Esophagus muscularis mucosa (tissue), 4 donors: ENCODE measurements at regions not wholly inside any gene's neighbourhood (a gene's known extent, or its start where the extent isn't known, plus 50 kb on each side); places are given as distances from the start of the nearest gene placed in this dataset.
"Not testable (repeated sequence)": the region's sequence is repeated elsewhere in the genome, so short reads cannot be mapped to it uniquely, and the experiment has no call there.

Experiments
- DNase-seq: peaks from one replicate; pipeline ENCODE4 v3.0.0-alpha.2; 2017; ENCODE audit errors: extremely low spot score
- H3K27ac ChIP-seq, 4 donors: fragments of 200-600 bp; sonication (generic); replicated peaks in 1 of 4; 1 replicate in 3 of 4; 2 replicates in 1 of 4; pipeline ENCODE4 v1.5.1; 2016 to 2019; ENCODE audit warnings: mild to moderate bottlenecking in 1 of 4
- H3K27me3 ChIP-seq, 4 donors: fragments of 200-600 bp; sonication (generic); one replicate each; pipeline versions ENCODE4 v1.5.1 to v1.6.0; 2016 to 2019
- H3K36me3 ChIP-seq, 4 donors: fragments of 200-600 bp; sonication (generic); one replicate each; pipeline ENCODE4 v1.5.1; 2016 to 2019
- H3K4me1 ChIP-seq, 4 donors: fragments of 200-600 bp; sonication (generic); one replicate each; pipeline ENCODE4 v1.5.1; 2016 to 2019
- H3K4me3 ChIP-seq, 4 donors: fragments of 200-600 bp; sonication (generic); 1 replicate in 2 of 4; 2 replicates in 2 of 4; pipeline ENCODE4 v1.5.1; 2016 to 2019; ENCODE audit warnings: mild to moderate bottlenecking in 4 of 4, moderate library complexity in 1 of 4
- H3K9me3 ChIP-seq, 4 donors: fragments of 200-600 bp; sonication (generic); 1 replicate in 3 of 4; 2 replicates in 1 of 4; pipeline ENCODE4 v1.5.1; 2016 to 2019
- CTCF ChIP-seq, 3 experiments: fragments of 200-600 bp in 2 of 3; fragments of 450-650 bp in 1 of 3; sonication (generic) in 2 of 3; IDR thresholded peaks; one replicate each; pipeline ENCODE4 v1.5.1; 2017 to 2019; ENCODE audit warnings: antibody characterized with exemption in 3 of 3, mild to moderate bottlenecking in 2 of 3, moderate library complexity in 1 of 3
- EP300 ChIP-seq: sonication (generic); formaldehyde crosslinking; IDR thresholded peaks from one replicate; pipeline ENCODE4 v1.6.1; 2017; ENCODE audit warnings: antibody characterized with exemption
- POLR2A ChIP-seq: fragments of 450-650 bp; IDR thresholded peaks from one replicate; pipeline ENCODE4 v1.6.1; 2017; ENCODE audit warnings: antibody characterized with exemption, moderate library complexity, mild to moderate bottlenecking, low read depth
- POLR2AphosphoS5 ChIP-seq, 2 donors: sonication (generic); formaldehyde crosslinking; IDR thresholded peaks; one replicate each; pipeline ENCODE4 v1.6.1; 2017; ENCODE audit warnings: antibody characterized with exemption in 2 of 2
- WGBS: methylation state at CpG from one replicate; pipeline ENCODE4 v1.1.5; 2018; 5-methylcytosine and 5-hydroxymethylcytosine counted together
- intact Hi-C: fragments of 100-400 bp; cut with DNase I; formaldehyde crosslinking; loops from one replicate; pipeline ENCODE4 v1.15.1; 2023

- no peak overlapping the region for H3K27ac ChIP-seq
- H3K36me3 ChIP-seq = no peaks in the 10 kb centered on the region
- H3K9me3 ChIP-seq = peaks cover 0 to 14% (median 0%) of the 10 kb centered on the region in 4 donors
- 70% methylated on average over 15 of the region's 15 CpGs for WGBS
- H3K27me3 ChIP-seq = peaks cover 0 to 32% (median 0%) of the 10 kb centered on the region in 4 donors
- DNase-seq = no peak
- H3K4me1 ChIP-seq = no peaks in the 10 kb centered on the region
- TF ChIP-seq POLR2AphosphoS5 (IDR thresholded peaks at IDR 0.05) (no peak), CTCF (IDR thresholded peaks at IDR 0.05) (no peak), EP300 (no peak)
- intact Hi-C loops = no loop called here
- H3K4me3 ChIP-seq = no peak overlapping the region
Measured at GRCh38 chr17:73855720-73856333, 211.6 kb upstream of the SDK2 start.

- peaks cover 0 to 14% (median 0%) of the 10 kb centered on the region in 4 donors for H3K9me3 ChIP-seq
- intact Hi-C loops = no loop called here
- peaks cover 0 to 32% (median 0%) of the 10 kb centered on the region in 4 donors for H3K27me3 ChIP-seq
- H3K4me3 ChIP-seq = no peak overlapping the region
- H3K27ac ChIP-seq = no peak overlapping the region
- no peaks in the 10 kb centered on the region for H3K36me3 ChIP-seq
- WGBS = 79% methylated on average over 11 of the region's 11 CpGs
- no peak for DNase-seq
- no peaks in the 10 kb centered on the region for H3K4me1 ChIP-seq
- no peak for TF ChIP-seq POLR2A
- no peak for TF ChIP-seq POLR2AphosphoS5 (IDR thresholded peaks at IDR 0.05)
- TF ChIP-seq EP300 = no peak
Measured at GRCh38 chr17:73856556-73856955, 212.3 kb upstream of the SDK2 start.

GRCh38 chr17:73859439-73860008, 215.3 kb upstream of the SDK2 start:
- H3K27me3 ChIP-seq = peaks cover 0 to 32% (median 0%) of the 10 kb centered on the region in 4 donors
- H3K27ac ChIP-seq, intact Hi-C loops, H3K4me1 ChIP-seq, DNase-seq, H3K4me3 ChIP-seq, H3K36me3 ChIP-seq: not testable (repeated sequence)
- WGBS = 93% methylated on average over 1 of the region's 1 CpG
- peaks cover 0 to 11% (median 0%) of the 10 kb centered on the region in 4 donors for H3K9me3 ChIP-seq

GRCh38 chr17:73861543-73861942, 217.3 kb upstream of the SDK2 start:
- H3K4me1 ChIP-seq = no peaks in the 10 kb centered on the region
- intact Hi-C loops = no loop called here
- H3K27ac ChIP-seq = no peak overlapping the region

GRCh38 chr17:73863761-73864535, 219.7 kb upstream of the SDK2 start:
- intact Hi-C loops = no loop called here
- WGBS = 97% methylated on average over 7 of the region's 18 CpGs

More at GRCh38 chr17:73861543-73861942, 217.3 kb upstream of the SDK2 start:
- Histone ChIP-seq H3K36me3 (no peaks in the 10 kb centered on the region), H3K9me3 (no peaks in the 10 kb centered on the region), H3K4me3 (no peak overlapping the region), H3K27me3 (peaks cover 0 to 21% (median 0%) of the 10 kb centered on the region in 4 donors)
- 93% methylated on average over 3 of the region's 3 CpGs for WGBS
- no peak for DNase-seq
- no peak for TF ChIP-seq POLR2AphosphoS5 (IDR thresholded peaks at IDR 0.05)
- no peak for TF ChIP-seq CTCF (IDR thresholded peaks at IDR 0.05)
- TF ChIP-seq POLR2A = no peak
- TF ChIP-seq EP300 = no peak

More at GRCh38 chr17:73863761-73864535, 219.7 kb upstream of the SDK2 start:
- Histone ChIP-seq H3K4me3 (no peak overlapping the region), H3K4me1 (no peaks in the 10 kb centered on the region), H3K36me3 (no peaks in the 10 kb centered on the region), H3K27me3 (peaks cover 0 to 17% (median 0%) of the 10 kb centered on the region in 4 donors), H3K27ac (no peak overlapping the region), H3K9me3 (no peaks in the 10 kb centered on the region)
- DNase-seq = no peak
- TF ChIP-seq CTCF (IDR thresholded peaks at IDR 0.05) (no peak), POLR2A (no peak), EP300 (no peak), POLR2AphosphoS5 (IDR thresholded peaks at IDR 0.05) (no peak)
